Coronary artery (tissue), 2 donors: ENCODE measurements at regions not wholly inside any gene's neighbourhood (a gene's known extent, or its start where the extent isn't known, plus 50 kb on each side); places are given as distances from the start of the nearest gene placed in this dataset.

Experiments used
- DNase-seq: peaks from one replicate; pipeline ENCODE4 v3.0.0-alpha.2; 2017; ENCODE audit warnings: low spot score
- H3K27ac ChIP-seq, 2 donors: fragments of 200-600 bp; sonication (generic); one replicate each; pipeline ENCODE4 v1.5.1; 2016 to 2019
- H3K4me3 ChIP-seq: fragments of 200-600 bp; sonication (generic); 2 replicates; pipeline ENCODE4 v1.5.1; 2016; ENCODE audit warnings: mild to moderate bottlenecking, moderate library complexity
- CTCF ChIP-seq: fragments of 200-600 bp; sonication (generic); IDR thresholded peaks from one replicate; pipeline ENCODE4 v1.5.1; 2019; ENCODE audit warnings: antibody characterized with exemption

GRCh38 chr6:74057326-74057725, 361.3 kb downstream of the CD109 start:
- no peak overlapping the region for H3K27ac ChIP-seq
- H3K4me3 ChIP-seq = no peak overlapping the region
- TF ChIP-seq CTCF = no peak
- no peak for DNase-seq

DNA sequence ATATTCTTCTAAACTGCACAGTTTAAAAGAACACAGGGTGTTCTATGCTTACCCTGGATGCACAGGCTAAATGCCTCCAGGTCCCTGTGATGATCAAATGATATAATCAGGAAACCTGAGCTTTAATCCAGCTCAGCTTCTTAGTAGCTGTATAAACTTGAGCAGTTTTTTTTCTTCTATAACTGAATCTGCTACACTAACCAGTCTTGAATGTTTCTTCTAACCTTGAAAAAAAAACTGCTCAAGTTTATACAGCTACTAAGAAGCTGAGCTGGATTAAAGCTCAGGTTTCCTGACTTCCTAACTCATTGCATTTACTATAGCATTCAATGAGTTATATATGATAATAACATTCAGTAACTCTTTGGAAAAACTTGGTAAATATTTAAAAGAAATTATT, 358.2 kb downstream of the CD109 start:
- no peak for TF ChIP-seq CTCF
- DNase-seq = no peak
- Histone ChIP-seq H3K27ac (no peak overlapping the region), H3K4me3 (no peak overlapping the region)

DNA sequence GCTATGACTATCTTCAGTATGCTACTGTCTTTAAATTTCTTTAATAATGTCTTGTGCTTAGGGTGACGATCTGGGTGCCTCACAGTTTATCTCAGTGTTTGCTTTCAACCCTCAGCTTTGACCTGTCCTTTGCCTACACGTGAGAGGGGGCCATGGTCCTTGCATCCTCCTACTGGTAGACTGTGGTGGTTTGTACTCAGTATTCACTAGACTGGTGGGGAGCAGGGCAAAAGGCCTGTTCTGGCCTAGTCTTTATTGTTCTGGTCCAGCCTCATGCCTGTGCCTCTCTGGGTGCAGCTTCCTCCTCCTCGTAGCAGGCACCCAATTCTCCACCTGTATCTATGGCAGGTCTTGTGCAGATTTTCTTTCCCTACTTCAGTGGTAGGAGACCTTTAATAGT, 354.9 kb downstream of the CD109 start:
- no peak for DNase-seq
- Histone ChIP-seq H3K27ac (no peak overlapping the region), H3K4me3 (no peak overlapping the region)
- no peak for TF ChIP-seq CTCF

- H3K27ac ChIP-seq = no peak overlapping the region
These were observed 352.4 kb downstream of the CD109 start for GRCh38 chr6:74048387-74048786.

DNA sequence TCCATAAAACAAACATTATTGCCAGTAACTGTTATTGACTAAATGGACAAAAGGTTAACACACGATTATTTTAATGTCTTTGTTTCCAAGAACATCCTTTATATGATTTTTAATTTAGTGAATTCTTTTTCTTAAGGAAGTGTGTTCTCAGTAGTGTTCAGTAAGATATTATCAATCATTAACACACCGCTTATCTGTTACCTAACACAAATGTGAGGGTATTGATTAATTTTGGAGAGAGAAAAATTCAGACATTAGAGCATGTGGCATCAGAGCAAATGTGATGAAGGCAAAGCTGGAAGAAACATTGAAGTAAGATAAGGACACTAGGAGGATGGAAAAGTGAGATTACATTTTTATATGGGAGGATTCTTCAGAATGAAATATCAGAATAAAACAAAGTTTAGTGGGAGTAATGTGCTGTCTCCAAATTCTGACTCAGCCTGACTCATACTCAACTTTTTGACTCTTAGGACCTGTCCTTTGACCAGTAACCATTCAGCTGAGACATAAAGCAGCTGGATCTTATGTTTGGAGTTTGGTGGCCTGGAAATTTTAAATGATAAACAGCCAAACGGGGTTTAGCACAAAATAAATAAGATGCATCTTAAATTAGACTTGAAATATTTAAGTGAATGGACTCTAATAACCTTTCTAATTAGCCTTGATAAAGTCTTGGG, 348.6 kb downstream of the CD109 start:
- no peak for DNase-seq
- Histone ChIP-seq H3K27ac (no peak overlapping the region), H3K4me3 (no peak overlapping the region)
- no peak for TF ChIP-seq CTCF

More at GRCh38 chr6:74048387-74048786, 352.4 kb downstream of the CD109 start:
- no peak for DNase-seq
- no peak for TF ChIP-seq CTCF
- no peak overlapping the region for H3K4me3 ChIP-seq

DNA sequence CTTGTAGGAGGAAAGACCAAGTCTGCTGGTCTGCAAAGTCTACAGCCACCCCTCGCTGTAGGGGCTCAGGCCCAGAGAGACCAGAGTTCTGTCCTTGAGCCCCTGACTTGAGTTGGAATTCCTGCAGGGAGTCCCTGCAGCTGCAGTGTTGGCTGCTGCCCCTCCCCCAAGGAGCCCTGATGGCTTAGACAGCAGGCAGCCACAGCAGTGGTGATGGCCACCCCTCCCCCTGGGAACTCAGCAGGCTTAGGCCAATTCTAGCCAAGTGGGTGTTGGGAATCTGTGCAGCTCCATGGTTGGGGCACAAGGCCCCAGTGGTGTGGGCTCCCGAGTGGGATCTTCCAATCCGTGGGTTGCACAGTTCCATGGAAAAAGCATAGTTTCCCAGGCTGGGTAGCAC, 345.4 kb downstream of the CD109 start:
- TF ChIP-seq CTCF = no peak
- DNase-seq = no peak
- Histone ChIP-seq H3K27ac (no peak overlapping the region), H3K4me3 (no peak overlapping the region)

- H3K27ac ChIP-seq = no peak overlapping the region
- no peak for TF ChIP-seq CTCF
- no peak for DNase-seq
- no peak overlapping the region for H3K4me3 ChIP-seq
These were observed 322.8 kb downstream of the CD109 start for GRCh38 chr6:74018825-74019224.
